Prostate gland (tissue), 2 donors: ENCODE measurements at regions not wholly inside any gene's neighbourhood (a gene's known extent, or its start where the extent isn't known, plus 50 kb on each side); places are given as distances from the start of the nearest gene placed in this dataset.

Experiments
- POLR2A ChIP-seq: fragments of 450-650 bp; IDR thresholded peaks from one replicate; pipeline ENCODE4 v1.6.1; 2016; ENCODE audit warnings: antibody characterized with exemption, mild to moderate bottlenecking
- TF ChIP-seq, protein P1 (sequence below), 4 experiments: fragments of 200-600 bp in 2 of 4; fragments of 450-650 bp in 2 of 4; sonication (generic) in 2 of 4; IDR thresholded peaks; 1 replicate in 3 of 4; 2 replicates in 1 of 4; pipeline ENCODE4 v1.5.1; 2016 to 2019; ENCODE audit warnings: antibody characterized with exemption in 4 of 4, mild to moderate bottlenecking in 2 of 4, moderate library complexity in 2 of 4

DNA sequence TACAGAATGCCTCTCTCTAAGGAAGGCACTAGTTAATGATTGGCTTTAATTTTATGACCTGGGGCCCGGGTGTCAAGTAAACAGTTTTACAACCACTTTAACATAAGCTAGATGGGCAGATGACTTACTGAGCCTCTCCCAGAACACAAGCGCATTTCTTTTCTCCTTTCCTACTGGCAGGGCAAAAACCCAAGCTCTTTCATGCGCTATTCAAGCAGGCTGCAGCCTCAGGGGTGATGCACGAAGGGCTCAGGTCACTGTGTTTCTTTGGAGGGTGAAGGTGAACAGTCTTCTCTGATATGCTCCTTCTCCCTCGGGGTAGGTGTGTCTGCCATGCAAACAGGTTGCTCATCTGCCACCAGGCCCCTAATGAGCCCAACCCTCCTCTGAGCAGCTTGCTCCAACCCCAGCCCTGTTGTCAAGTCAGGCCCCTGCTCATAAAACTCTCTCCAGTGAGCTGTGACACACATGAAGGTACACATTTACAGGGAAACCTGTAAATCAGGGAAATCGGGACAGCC lies 73.5 kb upstream of the CDH4 start:
- TF ChIP-seq, protein P1, sequence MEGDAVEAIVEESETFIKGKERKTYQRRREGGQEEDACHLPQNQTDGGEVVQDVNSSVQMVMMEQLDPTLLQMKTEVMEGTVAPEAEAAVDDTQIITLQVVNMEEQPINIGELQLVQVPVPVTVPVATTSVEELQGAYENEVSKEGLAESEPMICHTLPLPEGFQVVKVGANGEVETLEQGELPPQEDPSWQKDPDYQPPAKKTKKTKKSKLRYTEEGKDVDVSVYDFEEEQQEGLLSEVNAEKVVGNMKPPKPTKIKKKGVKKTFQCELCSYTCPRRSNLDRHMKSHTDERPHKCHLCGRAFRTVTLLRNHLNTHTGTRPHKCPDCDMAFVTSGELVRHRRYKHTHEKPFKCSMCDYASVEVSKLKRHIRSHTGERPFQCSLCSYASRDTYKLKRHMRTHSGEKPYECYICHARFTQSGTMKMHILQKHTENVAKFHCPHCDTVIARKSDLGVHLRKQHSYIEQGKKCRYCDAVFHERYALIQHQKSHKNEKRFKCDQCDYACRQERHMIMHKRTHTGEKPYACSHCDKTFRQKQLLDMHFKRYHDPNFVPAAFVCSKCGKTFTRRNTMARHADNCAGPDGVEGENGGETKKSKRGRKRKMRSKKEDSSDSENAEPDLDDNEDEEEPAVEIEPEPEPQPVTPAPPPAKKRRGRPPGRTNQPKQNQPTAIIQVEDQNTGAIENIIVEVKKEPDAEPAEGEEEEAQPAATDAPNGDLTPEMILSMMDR (IDR thresholded peaks at IDR 0.05), result no peak
- TF ChIP-seq POLR2A, result no peak
